ENCODE measurements at regions not wholly inside any gene's neighbourhood (a gene's known extent, or its start where the extent isn't known, plus 50 kb on each side); places are given as distances from the start of the nearest gene placed in this dataset.

DNA sequence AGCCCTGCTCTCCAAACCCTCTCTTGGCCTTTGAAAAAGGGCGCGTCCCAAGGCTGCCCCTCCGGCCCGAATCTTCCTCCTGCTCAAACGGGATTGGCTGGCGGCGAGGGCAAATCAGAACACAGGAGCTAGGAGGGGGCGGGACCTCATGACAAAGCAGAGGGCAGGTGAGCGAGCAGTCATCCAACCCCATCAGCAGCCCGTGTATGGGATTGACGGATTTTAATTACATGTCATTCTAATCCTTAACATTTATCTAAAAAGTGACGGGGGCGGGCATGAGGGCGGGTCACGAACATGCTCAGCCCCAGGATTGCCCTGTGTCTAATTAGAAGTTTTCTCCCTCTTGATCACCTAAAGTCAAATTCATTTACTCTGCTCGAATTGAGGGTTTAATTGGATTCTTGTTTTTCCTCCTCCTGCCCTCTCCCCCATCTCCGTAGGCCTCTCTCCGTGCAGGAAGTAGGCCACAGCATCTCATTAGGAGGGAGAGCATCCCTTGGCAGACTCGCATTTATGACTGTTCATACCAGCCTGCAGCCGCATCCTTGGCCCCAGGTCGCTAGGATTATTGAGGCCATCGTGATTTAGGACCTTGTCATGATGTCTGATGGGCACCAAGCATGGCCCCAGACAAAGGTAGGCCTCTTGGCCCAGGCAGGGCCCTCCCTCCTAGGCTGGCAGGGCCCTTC is 147.1 kb downstream of the CHST1 start:
- POLR2A ChIA-PET, result no interaction called here
- Histone ChIP-seq H3K9me3 (no peaks in the 10 kb centered on the region), H3K4me3 (no peak overlapping the region), H3K4me2 (no peak overlapping the region), H3K4me1 (no peaks in the 10 kb centered on the region), H3K27ac (no peak overlapping the region)
- TF ChIP-seq, protein P1, sequence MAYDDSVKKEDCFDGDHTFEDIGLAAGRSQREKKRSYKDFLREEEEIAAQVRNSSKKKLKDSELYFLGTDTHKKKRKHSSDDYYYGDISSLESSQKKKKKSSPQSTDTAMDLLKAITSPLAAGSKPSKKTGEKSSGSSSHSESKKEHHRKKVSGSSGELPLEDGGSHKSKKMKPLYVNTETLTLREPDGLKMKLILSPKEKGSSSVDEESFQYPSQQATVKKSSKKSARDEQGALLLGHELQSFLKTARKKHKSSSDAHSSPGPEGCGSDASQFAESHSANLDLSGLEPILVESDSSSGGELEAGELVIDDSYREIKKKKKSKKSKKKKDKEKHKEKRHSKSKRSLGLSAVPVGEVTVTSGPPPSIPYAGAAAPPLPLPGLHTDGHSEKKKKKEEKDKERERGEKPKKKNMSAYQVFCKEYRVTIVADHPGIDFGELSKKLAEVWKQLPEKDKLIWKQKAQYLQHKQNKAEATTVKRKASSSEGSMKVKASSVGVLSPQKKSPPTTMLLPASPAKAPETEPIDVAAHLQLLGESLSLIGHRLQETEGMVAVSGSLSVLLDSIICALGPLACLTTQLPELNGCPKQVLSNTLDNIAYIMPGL (CRISPR knock-in tag; IDR thresholded peaks at IDR 0.05; ENCODE audit: borderline replicate concordance), result no peak
- TF ChIP-seq POLR2A (IDR thresholded peaks at IDR 0.05; ENCODE audit: low read length) (no peak), MAFK (IDR thresholded peaks at IDR 0.05; ENCODE audit: partially characterized antibody) (no peak), ESRRA (IDR thresholded peaks at IDR 0.05; ENCODE audit: borderline replicate concordance, low read length) (no peak), CHD4 (IDR thresholded peaks at IDR 0.05; ENCODE audit: borderline replicate concordance) (no peak), HEYL (CRISPR knock-in tag; IDR thresholded peaks at IDR 0.05) (no peak), EHMT2 (IDR thresholded peaks at IDR 0.05; ENCODE audit: low read depth) (no peak), NR3C1 (IDR thresholded peaks at IDR 0.05) (no peak), KDM1A (IDR thresholded peaks at IDR 0.05; ENCODE audit: low read depth) (no peak), FOSB (CRISPR knock-in tag; IDR thresholded peaks at IDR 0.05) (no peak), HOXB5 (CRISPR knock-in tag; IDR thresholded peaks at IDR 0.05) (no peak), FOSL2 (IDR thresholded peaks at IDR 0.05) (no peak), FOSL2 (CRISPR knock-in tag; IDR thresholded peaks at IDR 0.05) (no peak), RFX5 (IDR thresholded peaks at IDR 0.05) (no peak), HOXA7 (CRISPR knock-in tag; IDR thresholded peaks at IDR 0.05) (no peak), ZC3H11A (IDR thresholded peaks at IDR 0.05) (no peak), HOXB13 (CRISPR knock-in tag; IDR thresholded peaks at IDR 0.05; ENCODE audit: low read depth) (no peak)
- TF ChIP-seq, protein P2, sequence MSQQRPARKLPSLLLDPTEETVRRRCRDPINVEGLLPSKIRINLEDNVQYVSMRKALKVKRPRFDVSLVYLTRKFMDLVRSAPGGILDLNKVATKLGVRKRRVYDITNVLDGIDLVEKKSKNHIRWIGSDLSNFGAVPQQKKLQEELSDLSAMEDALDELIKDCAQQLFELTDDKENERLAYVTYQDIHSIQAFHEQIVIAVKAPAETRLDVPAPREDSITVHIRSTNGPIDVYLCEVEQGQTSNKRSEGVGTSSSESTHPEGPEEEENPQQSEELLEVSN (IDR thresholded peaks at IDR 0.05; ENCODE audit: borderline replicate concordance, low read depth), result no peak
- no peak for ATAC-seq
- no peak for DNase-seq (ENCODE audit: low read depth in 1 of 2, low spot score in 1 of 2)
- 72% methylated on average over 22 of the region's 22 CpGs for WGBS (ENCODE audit: missing lambda C conversion rate)
- CTCF ChIA-PET, result interaction anchor here (1.4 kb wide), 1 partner anchor 137 kb away, joined by 6 read pairs; no protein-coding TSS in a partner anchor
- no peak for FAIRE-seq

DNA sequence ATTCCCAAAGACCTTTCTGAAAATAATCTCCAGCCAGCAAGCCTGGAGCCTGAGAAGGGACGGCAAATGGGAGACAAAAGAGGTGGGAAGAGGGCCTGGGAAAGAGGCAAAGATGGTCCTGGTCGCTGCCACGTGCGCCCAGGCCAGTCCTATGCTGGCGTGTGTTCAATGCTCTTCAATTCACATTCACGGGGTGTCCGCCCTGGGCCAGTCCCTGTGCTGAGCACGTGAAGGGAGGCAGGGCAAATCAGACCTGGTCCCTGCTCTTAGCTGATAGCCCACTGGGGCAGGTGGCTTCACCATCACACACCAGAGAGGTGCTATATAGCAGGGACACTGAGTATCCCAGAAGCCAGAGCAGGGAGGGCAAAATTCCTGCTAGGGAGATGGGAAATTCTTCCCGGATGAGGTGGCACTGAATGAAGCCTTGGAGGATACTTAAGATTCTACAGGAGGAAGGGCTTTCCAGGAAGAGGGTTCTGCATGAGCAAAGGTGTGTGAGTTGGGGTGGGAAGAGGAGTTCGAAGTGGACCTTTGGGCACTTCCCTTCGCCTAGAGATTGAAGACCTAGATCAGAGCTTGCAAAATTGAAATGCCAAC is 148.2 kb downstream of the CHST1 start:
- Histone ChIP-seq H3K27ac (no peak overlapping the region), H3K9me3 (no peaks in the 10 kb centered on the region), H3K4me3 (no peak overlapping the region), H3K4me1 (no peaks in the 10 kb centered on the region), H3K4me2 (no peak overlapping the region)
- CTCF ChIA-PET, result no interaction called here
- no peak for TF ChIP-seq EHMT2 (IDR thresholded peaks at IDR 0.05; ENCODE audit: low read depth)
- no peak for TF ChIP-seq EP300 (IDR thresholded peaks at IDR 0.05)
- no peak for TF ChIP-seq KDM5A (IDR thresholded peaks at IDR 0.05)
- no peak for TF ChIP-seq ZNF302 (CRISPR knock-in tag; IDR thresholded peaks at IDR 0.05)
- no peak for TF ChIP-seq RCOR1 (IDR thresholded peaks at IDR 0.05; ENCODE audit: low read depth, low read length)
- TF ChIP-seq HDAC2 (IDR thresholded peaks at IDR 0.05), result no peak
- TF ChIP-seq, protein P2 (IDR thresholded peaks at IDR 0.05; ENCODE audit: borderline replicate concordance, low read depth), result no peak
- no peak for TF ChIP-seq CBX8 (IDR thresholded peaks at IDR 0.05)
- TF ChIP-seq CHD4 (IDR thresholded peaks at IDR 0.05; ENCODE audit: borderline replicate concordance), result no peak
- TF ChIP-seq HOXB13 (CRISPR knock-in tag; IDR thresholded peaks at IDR 0.05; ENCODE audit: low read depth), result no peak
- no peak for TF ChIP-seq KDM1A (IDR thresholded peaks at IDR 0.05; ENCODE audit: low read depth)
- ATAC-seq (no peak), FAIRE-seq (no peak), DNase-seq (ENCODE audit: low read depth in 1 of 2, low spot score in 1 of 2) (no peak)
- 48% methylated on average over 11 of the region's 11 CpGs for WGBS (ENCODE audit: missing lambda C conversion rate)
- POLR2A ChIA-PET, result no interaction called here
